ENCODE measurements at regions not wholly inside any gene's neighbourhood (a gene's known extent, or its start where the extent isn't known, plus 50 kb on each side); places are given as distances from the start of the nearest gene placed in this dataset.

DNA sequence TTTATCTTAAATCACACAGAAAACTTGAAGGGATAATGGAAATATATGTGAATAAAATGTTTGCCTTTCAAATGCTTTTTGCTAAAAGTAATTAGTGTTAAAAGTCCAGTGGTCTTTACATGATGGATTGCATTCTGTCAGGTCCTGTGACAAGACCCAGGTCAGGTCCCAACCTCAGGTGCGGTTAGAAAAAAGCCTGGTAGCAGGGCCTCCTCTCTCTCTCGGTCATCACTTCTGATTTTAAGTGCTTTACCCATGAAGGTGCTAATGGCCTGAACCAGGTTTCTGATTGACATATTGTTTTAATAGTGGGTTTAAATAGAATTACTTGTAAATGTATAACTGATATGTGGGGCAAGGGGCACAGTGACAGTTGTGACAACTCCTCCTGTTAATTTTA lies 736.3 kb downstream of the POM121L12 start:
- no TSS peak for BruUV-seq (replicated peaks)

More for the DNA sequence above, 736.3 kb downstream of the POM121L12 start:
- H3K9me3 ChIP-seq (ENCODE audit: control insufficient read depth in 1 of 2, insufficient read depth in 1 of 2, low read depth in 1 of 2, low read length in 2 of 2) = peaks cover 5 to 26% of the 10 kb centered on the region in 2 experiments; a peak in 3 of 4 replicates
- no peaks in the 10 kb centered on the region for H4K20me1 ChIP-seq (ENCODE audit: insufficient read depth)
- TF ChIP-seq ZNF274 (IDR thresholded peaks at IDR 0.05; ENCODE audit: low read depth, low read length) = no peak
- TF ChIP-seq, protein P1, sequence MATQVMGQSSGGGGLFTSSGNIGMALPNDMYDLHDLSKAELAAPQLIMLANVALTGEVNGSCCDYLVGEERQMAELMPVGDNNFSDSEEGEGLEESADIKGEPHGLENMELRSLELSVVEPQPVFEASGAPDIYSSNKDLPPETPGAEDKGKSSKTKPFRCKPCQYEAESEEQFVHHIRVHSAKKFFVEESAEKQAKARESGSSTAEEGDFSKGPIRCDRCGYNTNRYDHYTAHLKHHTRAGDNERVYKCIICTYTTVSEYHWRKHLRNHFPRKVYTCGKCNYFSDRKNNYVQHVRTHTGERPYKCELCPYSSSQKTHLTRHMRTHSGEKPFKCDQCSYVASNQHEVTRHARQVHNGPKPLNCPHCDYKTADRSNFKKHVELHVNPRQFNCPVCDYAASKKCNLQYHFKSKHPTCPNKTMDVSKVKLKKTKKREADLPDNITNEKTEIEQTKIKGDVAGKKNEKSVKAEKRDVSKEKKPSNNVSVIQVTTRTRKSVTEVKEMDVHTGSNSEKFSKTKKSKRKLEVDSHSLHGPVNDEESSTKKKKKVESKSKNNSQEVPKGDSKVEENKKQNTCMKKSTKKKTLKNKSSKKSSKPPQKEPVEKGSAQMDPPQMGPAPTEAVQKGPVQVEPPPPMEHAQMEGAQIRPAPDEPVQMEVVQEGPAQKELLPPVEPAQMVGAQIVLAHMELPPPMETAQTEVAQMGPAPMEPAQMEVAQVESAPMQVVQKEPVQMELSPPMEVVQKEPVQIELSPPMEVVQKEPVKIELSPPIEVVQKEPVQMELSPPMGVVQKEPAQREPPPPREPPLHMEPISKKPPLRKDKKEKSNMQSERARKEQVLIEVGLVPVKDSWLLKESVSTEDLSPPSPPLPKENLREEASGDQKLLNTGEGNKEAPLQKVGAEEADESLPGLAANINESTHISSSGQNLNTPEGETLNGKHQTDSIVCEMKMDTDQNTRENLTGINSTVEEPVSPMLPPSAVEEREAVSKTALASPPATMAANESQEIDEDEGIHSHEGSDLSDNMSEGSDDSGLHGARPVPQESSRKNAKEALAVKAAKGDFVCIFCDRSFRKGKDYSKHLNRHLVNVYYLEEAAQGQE (IDR thresholded peaks at IDR 0.05; ENCODE audit: low read depth) = no peak
- TF ChIP-seq ELF1 (IDR thresholded peaks at IDR 0.05; ENCODE audit: borderline replicate concordance, low read depth) = no peak
- TF ChIP-seq EZH2phosphoT487 (IDR thresholded peaks at IDR 0.05; ENCODE audit: borderline replicate concordance) = no peak
- TF ChIP-seq, protein P2, sequence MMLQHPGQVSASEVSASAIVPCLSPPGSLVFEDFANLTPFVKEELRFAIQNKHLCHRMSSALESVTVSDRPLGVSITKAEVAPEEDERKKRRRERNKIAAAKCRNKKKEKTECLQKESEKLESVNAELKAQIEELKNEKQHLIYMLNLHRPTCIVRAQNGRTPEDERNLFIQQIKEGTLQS (IDR thresholded peaks at IDR 0.05) = no peak
- no peak for TF ChIP-seq JUND (IDR thresholded peaks at IDR 0.05)
- TF ChIP-seq EZH2 (IDR thresholded peaks at IDR 0.05) = no peak
- no peak for TF ChIP-seq POLR2AphosphoS5 (IDR thresholded peaks at IDR 0.05; ENCODE audit: low read depth, low read length)
- no peak for TF ChIP-seq YY1 (IDR thresholded peaks at IDR 0.05; ENCODE audit: extremely low read depth, insufficient replicate concordance, low read depth, low read length)
- TF ChIP-seq, protein P3, sequence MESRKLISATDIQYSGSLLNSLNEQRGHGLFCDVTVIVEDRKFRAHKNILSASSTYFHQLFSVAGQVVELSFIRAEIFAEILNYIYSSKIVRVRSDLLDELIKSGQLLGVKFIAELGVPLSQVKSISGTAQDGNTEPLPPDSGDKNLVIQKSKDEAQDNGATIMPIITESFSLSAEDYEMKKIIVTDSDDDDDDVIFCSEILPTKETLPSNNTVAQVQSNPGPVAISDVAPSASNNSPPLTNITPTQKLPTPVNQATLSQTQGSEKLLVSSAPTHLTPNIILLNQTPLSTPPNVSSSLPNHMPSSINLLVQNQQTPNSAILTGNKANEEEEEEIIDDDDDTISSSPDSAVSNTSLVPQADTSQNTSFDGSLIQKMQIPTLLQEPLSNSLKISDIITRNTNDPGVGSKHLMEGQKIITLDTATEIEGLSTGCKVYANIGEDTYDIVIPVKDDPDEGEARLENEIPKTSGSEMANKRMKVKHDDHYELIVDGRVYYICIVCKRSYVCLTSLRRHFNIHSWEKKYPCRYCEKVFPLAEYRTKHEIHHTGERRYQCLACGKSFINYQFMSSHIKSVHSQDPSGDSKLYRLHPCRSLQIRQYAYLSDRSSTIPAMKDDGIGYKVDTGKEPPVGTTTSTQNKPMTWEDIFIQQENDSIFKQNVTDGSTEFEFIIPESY (IDR thresholded peaks at IDR 0.05; ENCODE audit: extremely low read depth, insufficient replicate concordance, low read length) = no peak
- no peak for TF ChIP-seq TCF7L2 (IDR thresholded peaks at IDR 0.05; ENCODE audit: borderline replicate concordance, extremely low read depth, insufficient read depth, insufficient read length)
- ATAC-seq (no peak), DNase-seq (ENCODE audit: low read depth, low spot score) (no peak)
- H3K27ac ChIP-seq (ENCODE audit: low read depth, low read length) = no peak overlapping the region
- no peak overlapping the region for H3K4me3 ChIP-seq (replicated peaks in 1 of 2; ENCODE audit: low read depth in 1 of 2, low read length in 2 of 2)
- ChIA-PET RAD21 (ENCODE audit: low non-redundant PET in 1 of 2, low total read pairs in 2 of 2, uncharacterized antibody in 2 of 2, unreplicated experiment in 2 of 2) (no interaction called here), CTCF (no interaction called here), POLR2A (no interaction called here)
- H2AFZ ChIP-seq (ENCODE audit: low read depth, low read length, poor library complexity, severe bottlenecking) = no peak overlapping the region
- no peaks in the 10 kb centered on the region for H3K36me3 ChIP-seq (ENCODE audit: control insufficient read depth in 1 of 2, insufficient read depth in 2 of 2, low read length in 2 of 2)
- H3K27me3 ChIP-seq (ENCODE audit: insufficient read depth, low read length) = no peaks in the 10 kb centered on the region
- H3K4me1 ChIP-seq (ENCODE audit: control insufficient read depth in 1 of 2, insufficient read depth in 2 of 2, low read length in 2 of 2) = no peaks in the 10 kb centered on the region
- intact Hi-C loops (cut with micrococcal nuclease) = no loop called here
- H3K79me2 ChIP-seq (ENCODE audit: insufficient read depth, low read length) = no peaks in the 10 kb centered on the region
- no peaks in the 10 kb centered on the region for H3K9me2 ChIP-seq (ENCODE audit: insufficient read depth)
- H3K4me2 ChIP-seq (ENCODE audit: low read length) = no peak overlapping the region
- no peak overlapping the region for H3K9ac ChIP-seq (ENCODE audit: low read length)

Data from HCT116 (cell line).